ENCODE measurements at regions not wholly inside any gene's neighbourhood (a gene's known extent, or its start where the extent isn't known, plus 50 kb on each side); places are given as distances from the start of the nearest gene placed in this dataset.

DNA sequence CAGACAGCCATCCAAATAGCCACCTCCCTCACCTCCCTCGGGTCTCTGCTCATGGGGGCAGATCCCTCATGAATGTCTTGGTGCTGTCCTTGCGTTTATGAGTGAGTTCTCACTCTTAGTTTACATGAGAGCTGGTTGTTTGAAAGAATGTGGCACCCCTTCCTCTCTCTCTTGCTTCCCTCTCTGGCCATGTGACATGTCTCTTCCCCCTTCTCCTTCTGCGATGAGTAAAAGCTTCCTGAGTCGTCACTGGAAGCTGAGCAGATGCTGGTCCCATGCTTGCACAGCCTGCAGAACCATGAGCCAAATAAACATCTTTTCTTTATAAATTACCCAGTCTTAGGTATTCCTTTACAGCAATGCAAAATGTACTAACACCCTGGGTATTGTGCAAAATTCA is 208.7 kb downstream of the LACC1 start:
- TF ChIP-seq, protein P1, sequence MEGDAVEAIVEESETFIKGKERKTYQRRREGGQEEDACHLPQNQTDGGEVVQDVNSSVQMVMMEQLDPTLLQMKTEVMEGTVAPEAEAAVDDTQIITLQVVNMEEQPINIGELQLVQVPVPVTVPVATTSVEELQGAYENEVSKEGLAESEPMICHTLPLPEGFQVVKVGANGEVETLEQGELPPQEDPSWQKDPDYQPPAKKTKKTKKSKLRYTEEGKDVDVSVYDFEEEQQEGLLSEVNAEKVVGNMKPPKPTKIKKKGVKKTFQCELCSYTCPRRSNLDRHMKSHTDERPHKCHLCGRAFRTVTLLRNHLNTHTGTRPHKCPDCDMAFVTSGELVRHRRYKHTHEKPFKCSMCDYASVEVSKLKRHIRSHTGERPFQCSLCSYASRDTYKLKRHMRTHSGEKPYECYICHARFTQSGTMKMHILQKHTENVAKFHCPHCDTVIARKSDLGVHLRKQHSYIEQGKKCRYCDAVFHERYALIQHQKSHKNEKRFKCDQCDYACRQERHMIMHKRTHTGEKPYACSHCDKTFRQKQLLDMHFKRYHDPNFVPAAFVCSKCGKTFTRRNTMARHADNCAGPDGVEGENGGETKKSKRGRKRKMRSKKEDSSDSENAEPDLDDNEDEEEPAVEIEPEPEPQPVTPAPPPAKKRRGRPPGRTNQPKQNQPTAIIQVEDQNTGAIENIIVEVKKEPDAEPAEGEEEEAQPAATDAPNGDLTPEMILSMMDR (IDR thresholded peaks at IDR 0.05): no peak
- Histone ChIP-seq H3K27me3 (no peaks in the 10 kb centered on the region), H3K36me3 (no peaks in the 10 kb centered on the region)

DNA sequence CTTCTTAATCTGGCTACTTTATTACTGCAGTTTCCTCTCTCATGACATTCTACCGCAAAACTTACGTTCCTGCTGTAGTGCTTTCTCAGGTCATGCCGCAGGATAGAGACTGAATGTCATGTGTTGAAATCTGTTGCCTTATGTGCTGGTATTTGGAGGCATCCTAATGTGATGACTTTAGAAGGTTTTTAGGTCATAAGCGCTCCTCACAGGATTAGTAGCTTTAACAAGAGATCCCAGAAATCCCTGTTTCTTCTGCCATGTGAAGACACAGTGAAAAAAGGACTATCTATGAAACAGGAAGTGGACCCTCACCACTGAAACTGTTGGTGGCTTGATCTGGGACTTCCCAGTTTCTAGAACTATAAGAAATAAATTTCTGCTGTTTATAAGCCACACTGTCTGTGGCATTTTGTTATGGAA is 209.3 kb downstream of the LACC1 start:
- no peaks in the 10 kb centered on the region for H3K27me3 ChIP-seq
- H3K27ac ChIP-seq: no peak overlapping the region
- no peaks in the 10 kb centered on the region for H3K4me1 ChIP-seq
- TF ChIP-seq, protein P1 (IDR thresholded peaks at IDR 0.05): no peak
- intact Hi-C loops (cut with DNase I; ENCODE audit: low total_unique reads): no loop called here
- no peaks in the 10 kb centered on the region for H3K36me3 ChIP-seq
- no peaks in the 10 kb centered on the region for H3K9me3 ChIP-seq
- DNase-seq: no peak
- H3K4me3 ChIP-seq: no peak overlapping the region

More for the DNA sequence above, 208.7 kb downstream of the LACC1 start:
- no peak overlapping the region for H3K27ac ChIP-seq
- no peaks in the 10 kb centered on the region for H3K4me1 ChIP-seq
- no peak for DNase-seq
- no peak overlapping the region for H3K4me3 ChIP-seq
- intact Hi-C loops (cut with DNase I; ENCODE audit: low total_unique reads): no loop called here
- H3K9me3 ChIP-seq: no peaks in the 10 kb centered on the region

DNA sequence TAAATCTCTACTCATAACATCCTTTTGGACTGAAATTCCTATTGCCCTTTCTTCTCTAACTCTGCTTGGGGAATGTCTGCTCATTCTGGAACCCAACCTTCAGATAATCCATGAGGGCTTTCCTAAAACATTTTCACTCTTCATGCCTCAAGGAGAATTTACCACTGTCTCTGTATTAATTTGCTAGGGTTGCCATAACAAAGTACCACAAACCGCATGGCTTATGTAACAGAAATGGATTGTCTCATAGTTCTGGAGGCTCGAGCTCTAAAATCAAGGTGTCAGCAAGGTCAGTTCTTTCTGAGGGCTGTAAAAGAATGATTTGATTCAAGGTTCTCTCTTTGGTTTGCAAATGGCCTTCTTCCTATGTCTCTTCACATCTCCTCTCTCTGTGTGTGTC is 209.7 kb downstream of the LACC1 start:
- H3K4me1 ChIP-seq: no peaks in the 10 kb centered on the region
- no peak for DNase-seq
- H3K27ac ChIP-seq: no peak overlapping the region
- intact Hi-C loops (cut with DNase I; ENCODE audit: low total_unique reads): no loop called here
- no peak overlapping the region for H3K4me3 ChIP-seq
- no peaks in the 10 kb centered on the region for H3K27me3 ChIP-seq
- TF ChIP-seq, protein P1 (IDR thresholded peaks at IDR 0.05): no peak
- H3K36me3 ChIP-seq: no peaks in the 10 kb centered on the region
- no peaks in the 10 kb centered on the region for H3K9me3 ChIP-seq

DNA sequence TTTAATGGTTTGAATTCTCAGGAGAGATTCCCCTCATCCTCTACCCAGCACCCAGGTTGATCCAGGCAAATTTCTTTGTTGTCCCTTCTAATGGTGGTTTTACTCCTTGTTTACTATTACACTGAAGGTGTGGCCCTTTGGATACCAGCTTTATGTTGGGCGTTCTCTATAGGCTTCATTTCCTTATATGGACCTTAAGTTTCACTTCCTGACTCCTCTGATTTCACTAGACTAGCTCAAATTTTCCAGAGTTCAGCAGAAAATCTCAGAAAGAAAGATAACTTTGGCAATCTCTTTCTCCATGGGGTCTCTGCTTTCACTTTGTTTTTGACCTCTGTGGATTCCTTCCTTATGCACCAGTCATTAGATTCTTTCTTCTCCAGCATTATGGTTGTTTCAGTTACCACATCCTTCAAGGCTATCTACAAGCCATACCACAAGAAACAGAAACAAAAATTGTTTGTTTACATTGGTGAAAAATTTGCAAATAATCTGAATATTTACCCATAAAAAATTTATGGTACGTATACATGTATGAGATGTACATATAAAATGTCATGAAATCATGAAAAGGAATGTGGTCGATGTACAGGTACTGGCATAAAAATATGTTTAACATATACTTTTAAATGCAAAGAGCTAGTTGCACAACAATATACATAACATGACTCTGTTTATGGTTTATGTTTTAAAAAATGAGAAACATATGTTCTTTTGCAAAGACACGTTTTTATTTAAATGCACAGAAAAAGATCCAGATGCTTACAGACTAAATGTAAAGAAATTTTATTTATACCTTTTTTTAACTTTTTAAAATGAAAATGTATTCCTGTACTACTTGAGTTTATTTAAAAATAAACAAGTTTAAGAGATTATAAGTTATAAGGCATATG is 212.6 kb downstream of the LACC1 start:
- no peak for DNase-seq
- Histone ChIP-seq H3K9me3 (no peaks in the 10 kb centered on the region), H3K4me3 (no peak overlapping the region), H3K27ac (no peak overlapping the region), H3K27me3 (no peaks in the 10 kb centered on the region), H3K4me1 (no peaks in the 10 kb centered on the region), H3K36me3 (no peaks in the 10 kb centered on the region)
- TF ChIP-seq, protein P1 (IDR thresholded peaks at IDR 0.05): no peak
- intact Hi-C loops (cut with DNase I; ENCODE audit: low total_unique reads): no loop called here

DNA sequence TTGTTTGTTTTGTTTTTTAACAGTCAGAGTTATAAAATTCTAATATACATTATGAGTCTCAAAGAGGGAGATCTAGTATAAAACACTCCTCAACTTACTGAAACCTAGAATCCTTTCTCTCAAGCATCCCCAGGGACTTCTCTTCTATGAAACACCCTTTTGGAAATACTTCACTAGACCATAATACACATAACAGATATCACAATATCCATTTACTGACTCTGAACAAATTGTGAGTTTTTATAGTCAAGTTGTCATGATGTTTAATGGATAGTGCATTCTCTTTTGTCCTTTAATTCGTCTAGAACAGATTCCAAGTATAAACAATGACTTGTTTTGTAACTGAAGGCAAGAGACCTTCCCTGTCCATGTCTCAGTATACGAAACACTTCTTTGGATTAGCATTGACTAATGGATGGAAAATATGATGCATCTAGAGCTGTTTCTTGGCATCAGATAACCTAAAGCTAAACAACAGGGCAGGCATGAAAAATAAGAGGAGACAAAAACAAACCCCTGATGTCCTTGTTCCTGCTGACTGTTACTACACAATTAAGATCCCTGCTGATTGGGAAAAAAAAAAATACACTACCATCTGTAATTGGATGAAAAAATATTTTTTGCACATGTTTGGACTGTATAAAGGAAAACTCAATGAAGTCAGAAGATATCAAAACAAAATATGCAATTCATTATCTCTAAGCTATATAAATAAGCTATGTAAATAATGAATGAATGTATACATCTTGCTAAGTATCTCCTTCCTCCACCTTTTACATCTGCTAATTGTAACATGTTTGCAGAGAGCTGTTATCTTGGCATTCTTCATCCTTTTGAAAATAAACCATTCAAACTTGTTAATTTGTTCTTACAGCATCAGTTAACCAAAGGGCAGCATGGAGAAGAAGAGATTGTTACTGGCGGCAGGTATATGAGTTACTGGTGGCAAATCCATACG is 214.2 kb downstream of the LACC1 start:
- Histone ChIP-seq H3K27me3 (no peaks in the 10 kb centered on the region), H3K27ac (no peak overlapping the region), H3K9me3 (no peaks in the 10 kb centered on the region), H3K4me1 (no peaks in the 10 kb centered on the region), H3K36me3 (no peaks in the 10 kb centered on the region), H3K4me3 (no peak overlapping the region)
- intact Hi-C loops (cut with DNase I; ENCODE audit: low total_unique reads): no loop called here
- no peak for DNase-seq
- TF ChIP-seq, protein P1 (IDR thresholded peaks at IDR 0.05): no peak

Measured in tibial artery (tissue), 4 donors.